Astrocyte of the spinal cord (primary cell): ENCODE measurements at regions not wholly inside any gene's neighbourhood (a gene's known extent, or its start where the extent isn't known, plus 50 kb on each side); places are given as distances from the start of the nearest gene placed in this dataset.
"Not testable (repeated sequence)": the region's sequence is repeated elsewhere in the genome, so short reads cannot be mapped to it uniquely, and the experiment has no call there.

Experiments
- DNase-seq: peaks from one replicate; pipeline ENCODE4 v3.0.0; 2011; ENCODE audit warnings: low read depth, low spot score
- H3K4me3 ChIP-seq: 2 replicates; pipeline ENCODE4 v1.5.1; 2011; ENCODE audit warnings: low read depth, mild to moderate bottlenecking, low read length, moderate library complexity
- in situ Hi-C: cut with HindIII; loops from 2 replicates; pipeline ENCODE4 v1.10.0; 2017; ENCODE audit warnings: low sequenced_read_pairs
- TF ChIP-seq, protein P1 (sequence below): IDR thresholded peaks from 2 replicates; pipeline ENCODE4 v1.5.1; 2012; ENCODE audit warnings: low read depth, mild to moderate bottlenecking, low read length, inconsistent platforms

DNA sequence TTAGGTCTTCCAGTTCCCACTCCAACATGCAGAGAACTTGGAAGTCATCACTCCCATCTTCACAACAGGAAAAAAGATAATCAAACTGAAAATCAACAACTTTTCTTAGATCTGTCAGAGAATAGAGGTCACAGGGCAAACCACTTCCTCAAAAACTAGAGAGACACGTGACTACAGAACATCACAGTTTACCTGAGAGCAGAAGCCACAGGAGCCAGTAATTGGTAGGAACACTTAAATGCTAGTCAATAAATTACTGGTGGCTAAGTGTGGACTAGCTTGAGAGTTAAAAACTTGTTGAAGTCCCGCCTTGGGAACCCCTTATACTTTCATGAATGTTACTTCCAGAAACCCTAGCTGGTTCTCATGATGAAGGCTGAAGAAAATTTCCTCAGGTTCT, 81.1 kb downstream of the THSD1 start:
- in situ Hi-C loops, H3K4me3 ChIP-seq, DNase-seq: not testable (repeated sequence)

DNA sequence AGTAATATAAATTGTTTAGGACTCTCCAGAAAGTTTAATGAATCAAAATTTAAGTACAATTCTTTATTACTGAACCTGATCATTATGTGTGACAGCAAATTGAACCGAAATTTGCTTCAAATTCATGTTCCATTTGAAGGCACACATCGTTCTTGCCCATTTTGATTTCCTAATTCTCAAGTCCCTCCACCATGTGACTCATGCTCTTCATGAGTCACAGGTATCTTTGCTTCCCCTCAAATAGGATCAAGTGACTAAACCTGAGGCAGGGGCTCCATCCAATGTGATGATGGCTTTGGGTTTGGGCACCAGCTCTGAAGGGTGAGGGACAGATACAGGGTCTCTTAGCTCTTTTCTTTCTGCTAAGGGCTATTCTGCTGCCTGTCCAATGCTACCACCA, 86.1 kb downstream of the THSD1 start:
- TF ChIP-seq, protein P1, sequence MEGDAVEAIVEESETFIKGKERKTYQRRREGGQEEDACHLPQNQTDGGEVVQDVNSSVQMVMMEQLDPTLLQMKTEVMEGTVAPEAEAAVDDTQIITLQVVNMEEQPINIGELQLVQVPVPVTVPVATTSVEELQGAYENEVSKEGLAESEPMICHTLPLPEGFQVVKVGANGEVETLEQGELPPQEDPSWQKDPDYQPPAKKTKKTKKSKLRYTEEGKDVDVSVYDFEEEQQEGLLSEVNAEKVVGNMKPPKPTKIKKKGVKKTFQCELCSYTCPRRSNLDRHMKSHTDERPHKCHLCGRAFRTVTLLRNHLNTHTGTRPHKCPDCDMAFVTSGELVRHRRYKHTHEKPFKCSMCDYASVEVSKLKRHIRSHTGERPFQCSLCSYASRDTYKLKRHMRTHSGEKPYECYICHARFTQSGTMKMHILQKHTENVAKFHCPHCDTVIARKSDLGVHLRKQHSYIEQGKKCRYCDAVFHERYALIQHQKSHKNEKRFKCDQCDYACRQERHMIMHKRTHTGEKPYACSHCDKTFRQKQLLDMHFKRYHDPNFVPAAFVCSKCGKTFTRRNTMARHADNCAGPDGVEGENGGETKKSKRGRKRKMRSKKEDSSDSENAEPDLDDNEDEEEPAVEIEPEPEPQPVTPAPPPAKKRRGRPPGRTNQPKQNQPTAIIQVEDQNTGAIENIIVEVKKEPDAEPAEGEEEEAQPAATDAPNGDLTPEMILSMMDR = no peak
- no peak for DNase-seq
- in situ Hi-C loops = no loop called here

DNA sequence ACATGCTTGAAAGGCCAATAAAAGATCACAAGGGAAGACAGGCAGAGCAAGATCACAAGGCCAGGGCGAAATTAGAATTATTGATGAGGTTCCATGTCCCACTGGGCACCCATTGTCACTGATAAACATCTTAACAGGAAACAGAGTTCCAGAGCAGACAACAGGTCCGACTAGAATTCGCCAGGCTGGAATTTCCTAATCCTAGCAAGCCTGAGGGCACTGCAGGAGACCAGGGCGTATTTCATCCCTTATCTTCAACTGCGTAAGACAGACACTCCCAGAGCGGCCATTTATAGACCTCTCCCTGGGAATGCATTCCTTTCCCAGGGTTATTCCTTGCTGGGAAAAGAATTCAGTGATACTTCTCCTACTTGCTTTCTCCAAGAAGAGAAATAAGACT, 96.1 kb downstream of the THSD1 start:
- DNase-seq, in situ Hi-C loops: not testable (repeated sequence)

More for the DNA sequence above, 86.1 kb downstream of the THSD1 start:
- H3K4me3 ChIP-seq = no peak overlapping the region

DNA sequence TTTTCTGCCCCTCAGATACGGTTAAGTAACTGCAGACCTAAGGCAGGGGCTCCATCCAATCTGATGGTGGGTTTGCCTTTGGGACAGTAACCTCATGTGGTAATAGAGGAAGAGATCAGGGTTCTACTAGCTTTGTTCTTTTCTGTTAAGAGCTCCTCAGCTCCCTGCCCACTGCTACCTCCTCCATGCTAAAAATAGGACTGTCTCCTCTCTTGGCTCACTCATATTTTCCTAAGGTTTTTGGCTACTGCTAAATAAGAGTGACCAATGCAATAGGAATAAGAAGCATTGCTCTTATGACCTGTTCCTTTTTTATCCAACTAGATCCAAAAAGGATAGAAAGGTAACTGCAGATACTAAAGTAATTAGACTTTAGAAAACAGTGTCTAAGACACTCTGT, 99.6 kb downstream of the THSD1 start:
- DNase-seq, H3K4me3 ChIP-seq, in situ Hi-C loops: not testable (repeated sequence)

More for the DNA sequence above, 96.1 kb downstream of the THSD1 start:
- H3K4me3 ChIP-seq = not testable (repeated sequence)

DNA sequence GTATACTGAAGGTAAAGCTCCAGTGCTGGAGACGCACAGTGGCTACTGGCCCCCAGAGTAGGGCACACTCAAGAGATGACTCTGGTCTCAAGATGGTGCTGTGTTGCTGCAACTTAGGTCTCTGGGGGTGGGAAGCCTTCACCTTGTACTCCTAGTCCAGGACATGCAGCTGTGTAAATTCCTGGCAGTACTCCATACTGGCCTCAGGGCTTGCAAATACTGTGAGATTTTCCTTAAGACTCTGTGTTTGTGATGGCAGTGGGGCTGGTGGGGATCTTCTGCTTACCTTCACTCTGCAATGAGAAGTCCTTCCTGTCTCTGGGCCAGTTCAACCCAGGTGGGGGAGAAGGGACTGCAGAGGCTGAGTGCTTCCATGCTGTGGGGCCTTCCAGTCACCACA, 102.9 kb downstream of the THSD1 start:
- H3K4me3 ChIP-seq, in situ Hi-C loops, DNase-seq: not testable (repeated sequence)

DNA sequence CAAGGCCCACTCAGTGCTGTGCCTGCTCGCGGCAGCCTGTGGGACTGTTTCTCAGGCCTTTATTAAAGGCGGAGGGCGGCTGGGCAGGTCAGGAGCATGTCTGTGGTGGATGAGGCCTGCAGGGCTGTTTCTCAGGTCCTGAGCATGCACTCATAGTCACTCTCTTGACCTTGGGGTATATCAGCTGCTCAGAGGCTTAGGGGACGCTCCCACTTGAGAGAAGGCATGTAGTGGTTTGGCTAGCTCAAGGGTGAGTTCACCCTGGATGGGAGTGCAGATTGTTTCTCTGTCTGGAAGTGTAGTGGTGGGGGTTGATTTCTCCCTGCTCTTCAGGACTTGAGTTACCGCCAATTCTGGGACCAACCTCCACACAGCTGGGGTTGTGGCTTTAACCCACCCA, 103.3 kb downstream of the THSD1 start:
- in situ Hi-C loops, DNase-seq, H3K4me3 ChIP-seq: not testable (repeated sequence)

DNA sequence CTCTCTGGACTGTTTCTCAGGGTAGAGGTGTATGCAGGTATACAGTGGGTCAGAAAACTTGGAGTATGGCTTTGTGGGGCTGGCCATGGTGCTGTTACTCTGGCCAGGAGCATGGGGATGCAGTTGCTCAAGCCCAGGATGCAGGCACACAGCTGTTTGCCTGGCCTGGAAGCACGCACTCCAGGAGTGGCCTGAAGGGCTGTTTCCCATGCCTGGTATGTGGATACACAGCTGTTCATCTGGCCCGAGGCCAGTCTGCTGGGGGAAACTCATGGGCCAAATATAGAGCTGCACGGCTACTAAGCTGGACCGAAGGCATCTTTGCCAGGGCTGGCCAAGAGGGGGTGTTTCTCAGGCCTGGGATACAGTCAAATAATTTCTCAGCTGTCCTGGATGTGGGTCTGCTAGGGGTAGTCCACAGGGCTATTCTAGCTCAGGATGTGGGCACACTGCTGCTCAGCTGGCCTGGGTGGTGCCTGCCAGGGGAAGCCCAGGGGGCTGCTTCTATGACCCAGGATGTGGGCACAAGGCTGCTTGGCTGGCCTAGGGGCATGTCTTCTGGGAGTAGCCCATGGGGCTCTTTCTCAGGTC, 104.1 kb downstream of the THSD1 start:
- DNase-seq, in situ Hi-C loops: not testable (repeated sequence)

GRCh38 chr13:52298079-52298661, 107.8 kb downstream of the THSD1 start:
- in situ Hi-C loops, DNase-seq: not testable (repeated sequence)

More for the DNA sequence above, 104.1 kb downstream of the THSD1 start:
- not testable (repeated sequence) for H3K4me3 ChIP-seq

GRCh38 chr13:52288891-52289290, 117.1 kb downstream of the THSD1 start:
- H3K4me3 ChIP-seq, DNase-seq, in situ Hi-C loops: not testable (repeated sequence)

More at GRCh38 chr13:52298079-52298661, 107.8 kb downstream of the THSD1 start:
- H3K4me3 ChIP-seq = not testable (repeated sequence)

- in situ Hi-C loops, H3K4me3 ChIP-seq, DNase-seq: not testable (repeated sequence)
These were observed 122.0 kb upstream of the NEK3 start for GRCh38 chr13:52281387-52281786.

- H3K4me3 ChIP-seq, in situ Hi-C loops, DNase-seq: not testable (repeated sequence)
These were observed 120.0 kb upstream of the NEK3 start for GRCh38 chr13:52279408-52279807.

- DNase-seq, in situ Hi-C loops, H3K4me3 ChIP-seq: not testable (repeated sequence)
These were observed 94.9 kb upstream of the NEK3 start for GRCh38 chr13:52254299-52254698.

GRCh38 chr13:52240752-52241151, 81.4 kb upstream of the NEK3 start:
- H3K4me3 ChIP-seq, in situ Hi-C loops, DNase-seq: not testable (repeated sequence)
